ENCODE measurements at regions not wholly inside any gene's neighbourhood (a gene's known extent, or its start where the extent isn't known, plus 50 kb on each side); places are given as distances from the start of the nearest gene placed in this dataset.

GRCh38 chr15:96435022-96435421, 104.5 kb downstream of the NR2F2 start:
- no peaks in the 10 kb centered on the region for H3K9me3 ChIP-seq (ENCODE audit: control insufficient read depth, insufficient read depth, low read depth, low read length)
- H3K27ac ChIP-seq (ENCODE audit: insufficient read depth, low read length), result no peak overlapping the region
- H4K20me1 ChIP-seq (ENCODE audit: control insufficient read depth, extremely low read depth, insufficient read depth, low read length), result no peaks in the 10 kb centered on the region
- DNase-seq (ENCODE audit: low read depth in 2 of 2), result no peak
- no peaks in the 10 kb centered on the region for H3K4me1 ChIP-seq (ENCODE audit: control insufficient read depth, extremely low read depth, insufficient read depth, low read length)
- no peak overlapping the region for H2AFZ ChIP-seq (ENCODE audit: low read length)
- no peaks in the 10 kb centered on the region for H3K79me2 ChIP-seq (ENCODE audit: control insufficient read depth, insufficient read depth, low read length)
- H3K36me3 ChIP-seq (ENCODE audit: control insufficient read depth, insufficient read depth, low read length), result no peaks in the 10 kb centered on the region
- H3K27me3 ChIP-seq (ENCODE audit: control insufficient read depth, insufficient read depth, low read length), result no peaks in the 10 kb centered on the region
- H3K9ac ChIP-seq (ENCODE audit: insufficient read depth, low read length), result no peak overlapping the region
- no peak for TF ChIP-seq EZH2 (IDR thresholded peaks at IDR 0.05; ENCODE audit: low read length, missing control alignments)
- no peak overlapping the region for H3K4me3 ChIP-seq (replicated peaks in 1 of 4; ENCODE audit: control extremely low read depth in 1 of 4, insufficient read depth in 1 of 4, low read depth in 3 of 4, low read length in 4 of 4)
- no peak overlapping the region for H3K4me2 ChIP-seq (ENCODE audit: extremely low read depth, insufficient read depth, low read length)

GRCh38 chr15:96435841-96436240, 105.3 kb downstream of the NR2F2 start:
- H3K4me2 ChIP-seq (ENCODE audit: extremely low read depth, insufficient read depth, low read length), result no peak overlapping the region
- no peaks in the 10 kb centered on the region for H3K79me2 ChIP-seq (ENCODE audit: control insufficient read depth, insufficient read depth, low read length)
- DNase-seq (ENCODE audit: low read depth in 2 of 2), result no peak
- no peaks in the 10 kb centered on the region for H3K4me1 ChIP-seq (ENCODE audit: control insufficient read depth, extremely low read depth, insufficient read depth, low read length)
- no peak for TF ChIP-seq EZH2 (IDR thresholded peaks at IDR 0.05; ENCODE audit: low read length, missing control alignments)
- TF ChIP-seq CTCF (conservative IDR thresholded peaks at IDR 0.05 in 1 of 2, IDR thresholded peaks at IDR 0.05 in 1 of 2; ENCODE audit: low read depth in 1 of 2, low read length in 2 of 2), result no peak
- no peaks in the 10 kb centered on the region for H4K20me1 ChIP-seq (ENCODE audit: control insufficient read depth, extremely low read depth, insufficient read depth, low read length)
- no peak overlapping the region for H2AFZ ChIP-seq (ENCODE audit: low read length)
- no peak overlapping the region for H3K27ac ChIP-seq (ENCODE audit: insufficient read depth, low read length)
- H3K9ac ChIP-seq (ENCODE audit: insufficient read depth, low read length), result no peak overlapping the region
- no peaks in the 10 kb centered on the region for H3K36me3 ChIP-seq (ENCODE audit: control insufficient read depth, insufficient read depth, low read length)
- H3K9me3 ChIP-seq (ENCODE audit: control insufficient read depth, insufficient read depth, low read depth, low read length), result no peaks in the 10 kb centered on the region
- no peak overlapping the region for H3K4me3 ChIP-seq (replicated peaks in 1 of 4; ENCODE audit: control extremely low read depth in 1 of 4, insufficient read depth in 1 of 4, low read depth in 3 of 4, low read length in 4 of 4)
- H3K27me3 ChIP-seq (ENCODE audit: control insufficient read depth, insufficient read depth, low read length), result no peaks in the 10 kb centered on the region

GRCh38 chr15:96440978-96441377, 110.5 kb downstream of the NR2F2 start:
- Histone ChIP-seq H3K27ac (ENCODE audit: insufficient read depth, low read length) (no peak overlapping the region), H3K79me2 (ENCODE audit: control insufficient read depth, insufficient read depth, low read length) (no peaks in the 10 kb centered on the region), H3K27me3 (ENCODE audit: control insufficient read depth, insufficient read depth, low read length) (no peaks in the 10 kb centered on the region), H3K9ac (ENCODE audit: insufficient read depth, low read length) (no peak overlapping the region), H2AFZ (ENCODE audit: low read length) (no peak overlapping the region), H3K36me3 (ENCODE audit: control insufficient read depth, insufficient read depth, low read length) (no peaks in the 10 kb centered on the region), H3K4me1 (ENCODE audit: control insufficient read depth, extremely low read depth, insufficient read depth, low read length) (no peaks in the 10 kb centered on the region), H3K4me2 (ENCODE audit: extremely low read depth, insufficient read depth, low read length) (no peak overlapping the region), H3K9me3 (ENCODE audit: control insufficient read depth, insufficient read depth, low read depth, low read length) (no peaks in the 10 kb centered on the region), H4K20me1 (ENCODE audit: control insufficient read depth, extremely low read depth, insufficient read depth, low read length) (no peaks in the 10 kb centered on the region), H3K4me3 (replicated peaks in 1 of 4; ENCODE audit: control extremely low read depth in 1 of 4, insufficient read depth in 1 of 4, low read depth in 3 of 4, low read length in 4 of 4) (no peak overlapping the region)
- TF ChIP-seq CTCF (conservative IDR thresholded peaks at IDR 0.05 in 1 of 2, IDR thresholded peaks at IDR 0.05 in 1 of 2; ENCODE audit: low read depth in 1 of 2, low read length in 2 of 2), result no peak
- no peak for DNase-seq (ENCODE audit: low read depth in 2 of 2)

All from fibroblast of lung (primary cell).